HG03571 (cell line): ENCODE measurements at regions not wholly inside any gene's neighbourhood (a gene's known extent, or its start where the extent isn't known, plus 50 kb on each side); places are given as distances from the start of the nearest gene placed in this dataset.
"Not testable (repeated sequence)": the region's sequence is repeated elsewhere in the genome, so short reads cannot be mapped to it uniquely, and the experiment has no call there.

Source experiments
- ATAC-seq: cut with Tn5 transposase; IDR thresholded peaks from one replicate; pipeline ENCODE4 v1.9.1; 2021; ENCODE audit not compliant: unreplicated experiment

DNA sequence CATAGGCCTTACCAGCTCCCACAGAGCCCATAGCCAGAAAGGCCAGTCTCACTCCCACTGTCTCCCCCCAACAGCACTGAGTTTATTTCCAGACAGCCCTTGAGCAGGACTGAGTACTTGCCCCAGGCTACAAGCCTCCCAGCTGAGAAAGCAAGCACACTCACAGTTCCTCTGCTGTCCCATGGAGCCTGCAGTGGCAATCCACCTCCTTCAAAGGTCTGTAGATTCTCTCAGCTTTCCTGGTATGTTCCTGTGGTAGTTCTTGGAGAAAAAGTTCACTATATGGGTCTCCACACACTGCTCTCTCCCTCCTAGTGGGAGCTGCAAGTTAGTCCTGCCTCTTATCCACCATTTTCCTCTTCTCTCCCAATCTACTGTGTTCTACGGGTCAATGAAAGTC, 728.7 kb downstream of the DIAPH3 start:
- no peak for ATAC-seq

DNA sequence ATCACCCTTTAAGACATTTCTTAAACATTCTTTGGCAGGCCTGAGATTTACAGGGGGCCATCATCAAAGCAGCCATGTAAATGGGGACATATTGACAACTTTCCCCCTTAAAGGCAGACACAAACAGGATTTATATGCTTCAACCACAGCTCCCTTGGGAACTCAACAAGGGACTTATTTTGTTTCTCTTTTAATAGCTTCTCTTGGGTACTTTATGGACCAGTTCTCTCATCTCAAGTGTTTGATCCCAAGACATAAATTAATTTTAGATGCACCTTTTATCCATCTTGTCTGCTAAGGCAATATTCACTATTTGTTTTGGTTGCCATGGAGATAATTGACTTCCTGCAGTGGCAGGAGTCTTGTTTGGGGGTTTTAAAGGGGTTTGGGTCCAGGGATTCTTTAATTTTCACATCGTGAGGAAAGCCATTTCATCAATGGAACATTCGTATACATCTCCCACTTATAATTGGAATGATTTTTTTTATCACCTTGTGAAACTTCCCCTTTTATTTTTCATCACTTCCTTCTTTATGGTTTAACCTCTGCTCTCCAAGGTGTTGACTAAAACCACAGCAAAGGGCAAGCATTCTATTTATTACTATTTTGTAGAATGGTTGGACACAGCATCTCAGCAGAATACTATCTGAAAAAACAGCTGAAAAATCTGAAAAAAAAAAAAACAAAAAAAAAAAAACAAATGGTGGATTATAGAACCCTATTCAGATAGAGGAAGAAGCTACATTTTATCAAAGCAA, 726.0 kb downstream of the DIAPH3 start:
- ATAC-seq: no peak

DNA sequence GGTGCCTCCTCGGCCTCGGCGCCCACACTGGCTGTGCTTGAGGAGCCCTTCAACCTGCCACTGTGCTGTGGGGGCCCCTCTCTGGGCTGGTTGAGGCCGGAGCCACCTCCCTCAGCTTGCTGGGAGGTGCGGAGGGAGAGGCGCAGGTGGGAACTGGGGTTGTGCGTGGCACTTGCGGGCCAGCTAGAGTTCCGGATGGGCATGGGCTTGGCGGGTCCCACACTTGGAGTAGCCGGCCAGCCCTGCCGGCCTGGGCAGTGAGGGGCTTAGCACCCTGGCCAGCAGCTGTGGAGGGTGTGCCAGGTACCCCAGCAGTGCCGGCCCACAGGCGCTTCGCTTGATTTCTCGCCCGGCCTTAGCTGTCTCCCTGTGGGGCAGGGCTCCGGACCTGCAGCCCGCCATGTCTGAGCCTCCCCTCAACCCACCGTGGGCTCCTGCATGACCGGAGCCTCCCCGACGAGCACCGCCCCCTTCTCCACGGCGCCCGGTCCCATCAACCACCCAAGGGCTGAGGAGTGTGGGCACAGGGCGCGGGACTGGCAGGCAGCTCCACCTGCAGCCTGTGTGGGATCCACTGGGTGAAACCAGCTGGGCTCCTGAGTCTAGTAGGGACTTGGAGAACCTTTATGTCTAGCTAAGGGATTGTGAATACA, 723.8 kb downstream of the DIAPH3 start:
- ATAC-seq: no peak

DNA sequence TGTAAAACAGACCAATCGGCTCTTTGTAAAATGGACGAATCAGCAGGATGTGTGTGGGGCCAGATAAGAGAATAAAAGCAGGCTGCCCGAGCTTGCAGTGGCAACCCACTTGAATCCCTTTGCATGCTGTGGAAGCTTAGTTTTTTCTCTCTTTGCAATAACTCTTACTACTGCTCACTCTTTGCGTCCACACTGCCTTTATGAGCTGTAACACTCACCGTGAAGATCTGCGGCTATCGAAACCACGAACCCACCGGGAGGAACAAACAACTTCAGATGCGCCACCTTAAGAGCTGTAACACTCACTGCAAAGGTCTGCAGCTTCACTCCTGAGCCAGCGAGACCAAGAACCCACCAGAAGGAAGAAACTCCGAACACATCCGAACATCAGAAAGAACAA, 722.7 kb downstream of the DIAPH3 start:
- not testable (repeated sequence) for ATAC-seq

DNA sequence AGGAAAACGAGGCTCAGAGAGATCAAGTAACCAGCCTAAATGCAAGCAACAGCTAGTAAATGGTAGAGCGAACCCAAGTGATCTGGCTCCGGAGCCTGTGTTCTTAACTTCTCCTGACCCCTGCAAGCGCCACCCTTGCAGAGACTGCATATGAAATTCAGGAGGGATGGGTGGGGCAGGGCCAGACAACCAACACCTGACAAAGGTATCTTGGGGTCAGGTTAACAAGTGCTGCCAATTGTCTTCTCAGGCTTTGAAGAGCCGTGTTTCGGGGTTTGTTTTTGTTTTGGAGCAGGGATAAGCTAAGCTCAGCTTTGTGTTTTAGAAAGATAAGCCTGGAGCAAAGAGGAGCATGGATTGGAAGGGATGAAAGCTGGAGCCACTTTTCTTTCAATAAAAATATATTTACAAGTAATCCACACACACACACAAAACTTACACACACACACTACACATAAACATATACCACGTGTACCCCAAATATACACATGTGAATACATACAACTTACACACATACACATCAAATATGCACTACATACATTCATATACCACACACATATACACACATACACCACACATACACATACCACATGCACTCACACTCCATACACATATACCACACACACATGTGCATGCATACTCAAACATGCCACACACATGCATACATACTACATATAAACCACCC, 722.0 kb downstream of the DIAPH3 start:
- no peak for ATAC-seq

DNA sequence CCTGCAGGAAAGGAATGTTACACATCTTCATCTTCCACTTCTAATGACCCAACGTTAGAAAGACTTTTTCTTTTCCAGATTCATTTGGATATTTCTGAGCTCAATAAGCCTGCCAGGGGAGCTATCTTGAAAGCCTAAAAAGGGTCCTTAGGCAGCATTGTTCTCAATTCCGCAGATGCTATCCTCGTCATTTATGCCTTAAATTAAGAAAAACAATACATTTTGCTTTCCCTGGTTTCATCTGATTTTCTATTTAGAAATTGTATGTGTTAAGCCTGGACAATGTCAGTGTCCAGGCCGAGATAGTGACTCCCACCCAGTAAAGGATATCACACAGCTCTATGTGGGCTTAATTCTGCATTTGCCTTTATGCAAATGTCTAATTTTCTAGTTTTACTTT, 721.3 kb downstream of the DIAPH3 start:
- no peak for ATAC-seq

DNA sequence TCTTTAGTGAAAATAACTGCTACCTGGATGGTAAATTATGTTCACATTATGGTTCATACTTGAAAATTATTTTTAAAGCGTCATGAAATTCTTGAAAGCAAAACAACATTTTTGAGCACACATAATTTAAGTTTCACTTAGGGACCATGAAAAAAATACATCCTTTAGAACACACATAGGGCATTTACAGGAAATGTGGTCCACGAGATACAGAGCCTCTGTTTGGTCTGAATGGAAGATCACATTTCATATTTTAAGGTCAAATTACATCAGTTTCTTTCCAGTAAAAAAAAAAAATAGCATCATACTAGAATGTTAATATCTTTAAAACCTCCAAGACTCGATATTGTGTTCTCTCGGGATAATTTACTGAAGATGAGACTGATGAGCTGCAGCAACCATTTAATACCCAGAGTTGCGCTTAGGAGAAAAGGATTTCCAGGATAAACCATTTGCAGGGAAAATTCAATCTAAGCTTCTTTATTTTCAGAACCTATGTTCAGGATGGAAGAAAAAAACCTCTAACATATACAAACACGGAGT, 720.7 kb downstream of the DIAPH3 start:
- ATAC-seq: no peak

DNA sequence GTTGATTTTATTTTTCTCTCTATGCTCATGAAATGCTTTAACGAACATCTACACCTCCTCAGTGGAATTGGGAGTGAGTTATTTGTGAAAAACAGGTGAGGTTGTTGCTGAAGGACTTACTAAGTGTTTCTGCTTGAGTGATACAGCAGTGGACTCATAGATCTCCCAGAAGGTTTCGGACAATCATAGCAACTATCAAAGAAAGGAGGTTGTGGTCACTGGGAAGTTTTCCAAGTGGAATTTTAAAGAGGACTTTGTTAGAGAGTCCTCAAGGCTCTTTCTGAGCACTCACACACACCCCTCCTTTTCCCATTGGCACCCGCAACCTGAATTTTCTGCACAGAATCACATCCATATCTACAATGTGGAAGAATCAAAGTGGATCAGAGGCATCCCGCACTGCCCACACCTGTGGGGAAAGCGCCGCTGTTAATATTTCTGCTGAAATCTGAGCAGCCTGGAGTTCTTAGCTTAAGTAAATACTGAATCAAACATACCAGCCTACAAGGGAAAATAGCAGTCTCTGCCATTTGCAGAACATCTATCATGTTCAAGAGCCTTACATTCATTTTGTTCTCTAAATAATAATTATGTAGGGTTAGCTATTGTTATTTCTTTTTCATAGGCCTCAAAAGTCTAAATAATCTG, 719.4 kb downstream of the DIAPH3 start:
- ATAC-seq: no peak

DNA sequence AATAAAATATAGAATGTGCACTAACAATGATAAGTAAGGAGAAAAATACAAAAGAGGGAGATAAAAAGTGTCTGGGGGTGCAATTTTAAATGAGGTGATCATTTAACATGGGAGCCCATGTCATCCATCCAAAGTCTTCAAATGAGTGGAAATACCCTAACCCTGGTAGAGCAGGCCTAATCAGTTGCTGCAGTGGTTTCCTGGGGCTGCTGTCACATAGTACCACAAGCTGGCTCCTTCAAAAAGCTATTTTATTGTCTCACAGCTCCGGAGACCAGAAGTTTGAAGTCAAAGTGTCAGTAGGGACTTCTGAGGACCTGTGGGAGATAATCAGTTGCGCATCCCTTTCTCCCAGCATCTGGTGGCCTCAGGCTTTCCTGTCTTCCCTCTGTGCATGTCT, 717.9 kb downstream of the DIAPH3 start:
- no peak for ATAC-seq

DNA sequence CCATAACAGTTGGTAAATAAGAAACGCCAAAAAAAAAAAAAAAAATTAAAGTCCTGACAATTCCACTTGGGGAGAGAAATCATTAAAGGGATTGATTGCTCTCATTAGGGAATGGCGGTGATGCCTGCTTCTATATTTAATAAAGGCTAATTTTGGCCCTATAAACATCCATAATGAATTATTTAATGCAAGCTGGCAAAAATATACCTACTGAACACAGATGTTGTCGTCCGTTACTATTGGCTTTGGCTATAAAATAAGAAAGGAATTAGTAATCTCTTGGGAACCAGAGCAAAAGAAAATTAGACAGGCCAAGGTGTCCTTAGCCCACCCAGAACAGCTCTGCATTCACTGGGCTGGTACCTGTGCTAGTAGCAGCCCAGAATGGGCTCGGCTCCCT, 717.3 kb downstream of the DIAPH3 start:
- no peak for ATAC-seq

DNA sequence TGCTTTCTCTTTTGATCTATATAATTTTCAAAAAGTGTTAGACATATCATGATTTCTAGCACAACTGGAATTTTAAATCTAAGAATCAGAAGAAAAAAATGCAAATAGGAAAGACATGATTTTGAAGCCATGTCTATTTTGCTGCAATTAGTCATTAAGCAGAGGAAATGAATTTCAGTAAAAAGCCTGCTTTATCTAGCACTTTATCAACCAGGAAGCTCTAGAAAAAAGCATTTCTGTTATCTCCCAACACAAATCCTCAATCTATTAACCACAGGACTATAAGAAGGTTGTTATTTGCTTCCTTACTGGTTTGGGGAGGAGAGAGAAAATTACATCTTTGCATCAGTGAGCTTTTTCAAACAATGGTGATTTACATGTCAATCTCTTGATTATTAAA, 716.7 kb downstream of the DIAPH3 start:
- no peak for ATAC-seq

DNA sequence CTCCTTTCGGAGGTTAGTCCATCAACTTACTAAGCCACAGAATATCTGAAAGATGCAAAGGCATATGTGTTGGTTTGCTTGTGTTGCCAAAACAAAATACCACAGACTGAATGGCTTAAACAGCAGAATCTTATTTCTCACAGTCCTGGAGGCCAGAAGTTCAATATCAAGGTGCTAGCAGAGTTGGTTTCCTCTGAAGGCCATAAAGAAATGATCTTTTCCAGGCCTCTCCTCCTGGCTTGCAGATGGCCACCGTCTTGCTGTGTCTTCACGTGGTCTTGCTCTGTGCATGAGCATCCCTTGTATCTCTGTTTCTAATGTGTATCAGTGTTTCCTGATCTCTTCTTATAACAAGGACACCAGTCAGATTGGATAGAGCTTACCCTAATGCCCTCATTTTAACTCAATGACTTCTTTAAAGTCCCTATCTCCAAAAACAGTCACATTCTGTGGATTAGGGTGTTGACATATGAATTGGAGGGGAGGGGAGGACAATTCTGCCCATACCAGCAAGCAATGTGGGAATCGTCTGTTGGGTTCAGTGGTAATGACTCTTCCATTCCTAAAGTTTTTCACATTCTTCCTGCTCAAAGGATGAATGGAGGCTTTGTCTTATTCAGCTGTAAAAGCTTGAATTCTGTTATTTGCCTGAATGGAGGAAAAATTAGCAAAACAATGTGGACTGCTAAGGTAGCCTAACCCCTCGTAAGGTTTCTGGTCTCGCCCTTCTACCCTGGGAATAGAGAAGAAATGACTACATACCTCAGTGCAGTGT, 715.7 kb downstream of the DIAPH3 start:
- no peak for ATAC-seq

DNA sequence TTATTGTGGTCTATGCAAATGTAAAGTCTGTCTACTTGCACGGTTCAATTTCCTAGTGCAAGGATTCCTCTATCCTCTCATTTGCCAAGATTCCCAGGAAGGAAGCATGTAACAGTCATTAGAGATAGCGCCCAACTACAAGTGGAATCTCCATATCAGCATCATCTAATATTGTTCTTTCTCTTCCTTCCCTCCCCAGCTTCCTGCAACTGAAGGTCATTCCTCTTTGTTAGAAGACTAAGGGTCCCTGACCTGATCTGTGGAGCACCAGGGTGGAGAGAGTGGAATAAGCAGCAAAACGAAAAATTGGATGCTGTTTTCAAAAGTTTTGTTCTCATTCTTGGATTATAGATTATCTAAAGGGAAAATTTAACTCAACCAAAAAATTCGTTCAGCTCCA, 714.0 kb downstream of the DIAPH3 start:
- no peak for ATAC-seq

DNA sequence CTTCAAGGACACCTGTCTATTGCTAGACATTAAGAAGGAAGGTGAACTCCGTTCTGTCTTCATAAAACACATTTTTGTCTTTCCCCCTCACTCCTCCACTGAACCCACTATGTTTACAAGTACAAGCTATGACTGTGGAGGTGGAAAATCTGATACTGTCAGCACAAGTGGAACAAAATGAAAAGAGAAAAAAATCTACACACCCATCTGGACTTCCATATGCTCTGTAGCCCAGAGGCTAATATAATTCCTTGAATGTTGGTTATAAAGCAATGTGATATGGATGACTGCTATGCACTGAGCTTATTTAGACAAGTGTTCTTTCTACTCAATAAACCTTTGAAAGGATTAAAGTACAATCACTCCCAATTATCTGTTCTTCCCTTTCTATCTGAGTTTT, 713.5 kb downstream of the DIAPH3 start:
- ATAC-seq: no peak

DNA sequence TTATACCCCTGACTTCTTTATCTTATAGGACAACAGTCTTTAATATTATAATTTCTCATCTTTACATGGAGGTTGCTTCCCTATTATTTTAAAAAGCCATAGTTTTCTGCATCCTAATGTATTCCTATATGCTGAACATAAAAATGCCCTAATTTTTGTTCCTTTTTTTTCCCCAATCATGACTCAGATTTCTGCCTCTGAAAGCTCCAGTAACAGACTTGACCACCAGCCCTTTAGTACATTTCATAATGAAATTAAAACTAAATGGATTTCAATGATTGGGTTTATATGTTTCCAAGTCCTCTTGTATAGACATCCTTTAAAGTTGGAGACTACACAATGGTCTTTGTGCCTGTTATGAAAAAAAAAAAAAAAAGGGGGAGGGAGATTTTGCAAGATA, 712.5 kb downstream of the DIAPH3 start:
- ATAC-seq: no peak

DNA sequence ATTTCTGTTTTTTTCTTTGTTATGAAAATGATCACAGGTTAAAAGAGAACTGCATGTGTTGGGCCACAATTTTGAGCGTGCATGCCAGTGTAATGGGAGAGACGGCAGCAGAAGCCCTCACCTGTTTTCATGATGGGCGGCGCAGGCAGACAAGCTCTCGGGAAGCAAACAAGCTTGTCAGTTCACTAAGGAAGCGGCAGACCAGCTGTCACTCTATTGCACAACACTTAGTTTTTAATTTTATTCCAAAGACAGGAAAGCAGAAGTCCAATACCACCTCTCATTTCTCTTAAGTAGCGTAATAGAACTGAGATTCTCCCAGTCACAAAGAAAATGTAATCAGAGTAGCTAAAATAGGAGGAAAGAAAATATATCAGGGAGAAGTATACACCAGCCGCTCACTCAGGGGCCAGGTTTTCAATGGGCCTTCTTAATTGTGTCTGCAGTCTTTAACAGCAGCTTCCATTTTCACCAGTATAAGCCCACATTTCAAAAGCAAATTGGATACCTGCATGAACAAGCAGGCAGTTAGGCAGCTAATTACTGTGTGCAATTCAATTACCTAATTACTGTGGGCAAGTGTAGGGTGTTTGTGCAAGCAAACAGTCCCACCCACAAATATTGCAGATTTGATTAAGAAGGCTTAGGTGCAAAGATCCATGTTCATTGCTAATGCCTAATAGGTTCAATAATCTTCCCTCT, 711.4 kb downstream of the DIAPH3 start:
- no peak for ATAC-seq

DNA sequence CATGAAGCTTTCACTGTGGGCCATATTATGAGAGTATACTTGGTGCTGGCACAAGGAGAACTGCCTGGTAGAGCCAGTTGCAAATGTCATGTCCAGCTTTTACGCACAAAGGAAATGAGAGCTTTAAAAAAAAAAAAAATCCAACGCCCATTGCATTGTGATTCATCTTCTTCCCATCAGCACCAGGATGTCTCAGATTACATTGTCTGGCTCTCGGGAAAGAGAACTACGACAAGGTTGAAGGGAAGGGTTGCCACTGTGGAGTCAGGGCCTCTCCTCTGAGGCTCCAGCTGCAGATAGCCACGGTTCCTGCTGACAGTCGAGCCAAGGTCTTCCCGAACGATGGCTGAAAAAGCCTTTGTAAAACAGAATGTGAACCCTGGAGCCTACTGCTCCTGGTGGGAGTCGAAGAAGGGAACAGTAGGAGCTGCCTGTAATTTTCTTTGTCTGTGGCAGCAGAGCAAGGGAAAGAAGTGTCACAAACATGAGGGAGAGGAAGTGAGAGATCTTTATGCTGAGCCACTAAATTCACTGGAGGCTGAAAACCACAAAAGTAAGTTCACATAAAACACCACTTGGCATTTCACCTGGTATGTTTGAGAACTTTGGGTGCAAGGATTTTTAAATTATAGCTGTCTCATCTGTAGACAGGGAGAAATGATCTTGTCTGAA, 704.7 kb downstream of the DIAPH3 start:
- no peak for ATAC-seq

DNA sequence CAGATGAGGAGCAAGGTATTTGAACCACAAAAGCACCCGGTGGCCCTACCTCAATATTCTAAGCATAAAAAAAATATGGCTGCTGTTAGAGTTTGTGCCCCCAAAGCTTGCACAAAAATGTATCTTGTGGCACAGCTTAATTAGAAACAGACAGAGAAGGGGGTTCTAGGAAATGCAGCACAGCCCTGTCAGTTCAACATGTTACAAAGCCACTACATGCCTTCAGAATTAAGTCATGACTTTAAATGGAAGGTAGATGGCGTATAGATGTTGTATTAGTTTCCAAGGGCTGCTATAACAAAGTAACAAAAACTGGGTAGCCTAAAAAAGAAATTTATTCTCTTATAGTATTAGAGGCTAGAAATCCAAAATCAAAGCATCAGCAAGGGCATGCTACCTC, 703.8 kb downstream of the DIAPH3 start:
- no peak for ATAC-seq

DNA sequence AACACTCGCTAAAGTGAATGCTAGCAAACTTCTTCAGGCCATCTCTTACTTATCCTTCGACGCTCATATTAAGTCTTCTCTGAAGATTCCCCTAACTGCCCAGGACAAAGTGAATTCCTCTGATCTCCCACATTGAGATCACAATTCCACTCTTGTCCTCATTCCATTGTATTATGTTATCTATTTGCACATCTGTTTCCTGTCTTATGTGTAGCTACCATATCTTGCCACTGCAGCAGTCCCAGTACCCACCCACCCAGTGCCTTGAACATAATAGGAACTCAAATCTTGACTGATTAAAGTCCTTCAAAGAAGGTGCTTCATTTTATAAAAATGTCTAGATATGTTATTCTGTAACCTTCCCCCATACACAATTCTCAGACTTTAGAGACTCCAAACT, 702.3 kb downstream of the DIAPH3 start:
- no peak for ATAC-seq

DNA sequence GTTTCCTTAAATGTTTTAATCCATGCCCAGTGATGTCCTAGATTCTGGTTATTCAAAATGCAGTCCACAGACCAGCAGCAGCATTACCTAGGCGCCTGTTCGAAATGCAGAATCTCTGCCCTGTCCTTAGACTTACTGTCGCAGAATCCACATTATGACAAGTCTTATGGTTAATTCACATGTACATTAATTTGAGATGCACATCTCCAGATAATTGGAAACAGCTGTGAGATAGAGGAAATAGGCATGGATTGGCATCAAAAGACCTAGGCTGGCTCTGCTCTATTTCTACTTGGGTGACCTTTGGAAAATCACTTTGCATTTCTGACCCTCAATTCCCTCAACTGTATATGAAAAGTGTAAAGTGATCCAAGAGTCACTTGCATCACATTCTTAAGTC, 700.7 kb downstream of the DIAPH3 start:
- no peak for ATAC-seq
